Activated CD4-positive, alpha-beta T cell treated with anti-CD3 and anti-CD28 coated beads, Interleukin-10, Interleukin-2, amounts not matched to agents 100 ng/mL and 50 ng/mL, durations not matched to agents 16 hours and 8 hours (primary cell): ENCODE measurements at regions not wholly inside any gene's neighbourhood (a gene's known extent, or its start where the extent isn't known, plus 50 kb on each side); places are given as distances from the start of the nearest gene placed in this dataset.

Experiments used
- DNase-seq: peaks from one replicate; pipeline ENCODE4 v3.0.0-alpha.2; 2020

GRCh38 chr15:29490747-29491471 is 221.3 kb upstream of the NSMCE3 start:
- no peak for DNase-seq

GRCh38 chr15:29480949-29481348 is 211.3 kb upstream of the NSMCE3 start:
- DNase-seq: no peak

- DNase-seq: no peak
These were observed 210.7 kb upstream of the NSMCE3 start for GRCh38 chr15:29480278-29480677.

- DNase-seq: no peak
These were observed 207.6 kb upstream of the NSMCE3 start for GRCh38 chr15:29477256-29477655.

GRCh38 chr15:29476503-29477080 is 207.0 kb upstream of the NSMCE3 start:
- no peak for DNase-seq

- DNase-seq: no peak
These were observed 205.5 kb upstream of the NSMCE3 start for GRCh38 chr15:29475096-29475495.

- no peak for DNase-seq
These were observed 204.0 kb upstream of the NSMCE3 start for GRCh38 chr15:29473621-29474105.

- DNase-seq: no peak
These were observed 203.4 kb upstream of the NSMCE3 start for GRCh38 chr15:29472901-29473445.

GRCh38 chr15:29471757-29472156 is 202.1 kb upstream of the NSMCE3 start:
- DNase-seq: no peak

- DNase-seq: no peak
These were observed 201.7 kb upstream of the NSMCE3 start for GRCh38 chr15:29471306-29471705.

GRCh38 chr15:29470794-29471193 is 201.2 kb upstream of the NSMCE3 start:
- no peak for DNase-seq

- DNase-seq: no peak
These were observed 200.7 kb upstream of the NSMCE3 start for GRCh38 chr15:29470311-29470710.

GRCh38 chr15:29468899-29469298 is 199.3 kb upstream of the NSMCE3 start:
- no peak for DNase-seq

GRCh38 chr15:29467091-29467490 is 197.5 kb upstream of the NSMCE3 start:
- DNase-seq: no peak

GRCh38 chr15:29466292-29466691 is 196.7 kb upstream of the NSMCE3 start:
- no peak for DNase-seq

- DNase-seq: no peak
These were observed 196.2 kb upstream of the NSMCE3 start for GRCh38 chr15:29465816-29466215.

GRCh38 chr15:29465196-29465595 is 195.6 kb upstream of the NSMCE3 start:
- no peak for DNase-seq

- no peak for DNase-seq
These were observed 192.3 kb upstream of the NSMCE3 start for GRCh38 chr15:29461877-29462276.

GRCh38 chr15:29458361-29458760 is 188.7 kb upstream of the NSMCE3 start:
- no peak for DNase-seq

GRCh38 chr15:29457729-29458128 is 188.1 kb upstream of the NSMCE3 start:
- DNase-seq: no peak

GRCh38 chr15:29456964-29457363 is 187.3 kb upstream of the NSMCE3 start:
- no peak for DNase-seq

- no peak for DNase-seq
These were observed 186.6 kb upstream of the NSMCE3 start for GRCh38 chr15:29456255-29456654.

- no peak for DNase-seq
These were observed 185.9 kb upstream of the NSMCE3 start for GRCh38 chr15:29455530-29455929.

- DNase-seq: no peak
These were observed 185.4 kb upstream of the NSMCE3 start for GRCh38 chr15:29455055-29455454.
